Heart left ventricle (tissue), 13 donors: ENCODE measurements at regions not wholly inside any gene's neighbourhood (a gene's known extent, or its start where the extent isn't known, plus 50 kb on each side); places are given as distances from the start of the nearest gene placed in this dataset.

ENCODE experiments used
- POLR2A ChIP-seq, 2 donors: fragments of 450-650 bp; IDR thresholded peaks; one replicate each; pipeline ENCODE4 v1.6.1; 2017; ENCODE audit warnings: antibody characterized with exemption in 2 of 2, mild to moderate bottlenecking in 2 of 2, moderate library complexity in 2 of 2
- TF ChIP-seq, protein P1 (sequence below), 12 donors: fragments of 200-600 bp; sonication (generic) in 4 of 12; IDR thresholded peaks; one replicate each; pipeline versions ENCODE4 v1.5.0 to v1.8.0; 2018 to 2022; ENCODE audit warnings: antibody characterized with exemption in 12 of 12, mild to moderate bottlenecking in 5 of 12
- donor health status: ischemic (EF 13 %, LVEDD 7.1; RV severe dilation, severe dysfunction).
- donor health status: DM: no; HTN: yes; CAD: no.
- donor health status: DM: no; HTN: no; CAD: no.
- donor health status: ischemic (EF 25% LVEDD 6.9; RV normal size, moderate dysfunction).
- donor health status: ischemic (EF 25% LVEDD 5.7; RV mildly dilated, moderate dysfunction).
- donor health status: ischemic (EF 35%, LVEDD 5.7; RV mildly dilated, moderate dysfunction).
- donor health status: nonischemic (EF 11% LVEDD 7.7; RV severe dilation, severe dysfunction).
- donor health status: DM: yes; HTN: yes; CAD: no.
- donor health status: PGD.
- donor health status: ischemic (EF 29% LVEDD 5.4; RV normal size, mild dysfunction).
- donor health status: nonischemic (EF 23%, LVEDD 6.1; RV moderate dilation, normal function).

DNA sequence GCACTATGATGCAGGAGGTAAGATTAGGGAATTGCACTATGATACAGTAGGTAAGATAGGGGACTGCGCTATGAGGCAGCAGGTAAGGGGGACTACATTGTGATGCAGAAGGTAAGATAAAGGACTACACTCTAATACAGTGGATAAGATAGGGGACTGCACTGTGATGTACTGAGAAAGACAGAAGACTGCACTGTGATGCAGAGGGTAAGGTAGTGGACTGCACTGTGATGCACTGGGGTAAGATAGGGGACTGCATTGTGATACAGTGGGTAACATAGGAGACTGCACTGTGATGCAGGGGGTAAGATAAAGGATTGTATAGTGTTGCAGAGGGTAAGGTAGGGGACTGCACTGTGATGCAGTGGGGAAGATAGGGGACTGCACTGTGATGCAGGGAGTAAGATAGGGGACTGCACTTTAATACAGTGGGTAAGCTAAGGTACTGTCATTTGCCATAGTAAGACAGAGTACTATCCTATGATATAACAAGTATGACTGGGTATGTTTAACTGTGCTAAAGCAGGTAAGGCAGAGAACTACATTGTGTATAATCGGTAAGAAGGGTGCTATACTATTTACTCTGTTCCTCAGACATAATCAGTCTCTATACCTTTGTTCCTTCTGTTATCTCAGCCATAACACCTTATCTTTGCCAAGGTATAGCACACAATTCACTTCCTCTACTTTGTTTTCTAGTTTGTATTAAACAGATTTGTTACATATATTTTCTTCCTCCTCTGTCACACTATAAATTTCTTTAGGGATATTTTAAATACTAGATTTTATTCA, 208.5 kb downstream of the BARHL2 start:
- TF ChIP-seq, protein P1, sequence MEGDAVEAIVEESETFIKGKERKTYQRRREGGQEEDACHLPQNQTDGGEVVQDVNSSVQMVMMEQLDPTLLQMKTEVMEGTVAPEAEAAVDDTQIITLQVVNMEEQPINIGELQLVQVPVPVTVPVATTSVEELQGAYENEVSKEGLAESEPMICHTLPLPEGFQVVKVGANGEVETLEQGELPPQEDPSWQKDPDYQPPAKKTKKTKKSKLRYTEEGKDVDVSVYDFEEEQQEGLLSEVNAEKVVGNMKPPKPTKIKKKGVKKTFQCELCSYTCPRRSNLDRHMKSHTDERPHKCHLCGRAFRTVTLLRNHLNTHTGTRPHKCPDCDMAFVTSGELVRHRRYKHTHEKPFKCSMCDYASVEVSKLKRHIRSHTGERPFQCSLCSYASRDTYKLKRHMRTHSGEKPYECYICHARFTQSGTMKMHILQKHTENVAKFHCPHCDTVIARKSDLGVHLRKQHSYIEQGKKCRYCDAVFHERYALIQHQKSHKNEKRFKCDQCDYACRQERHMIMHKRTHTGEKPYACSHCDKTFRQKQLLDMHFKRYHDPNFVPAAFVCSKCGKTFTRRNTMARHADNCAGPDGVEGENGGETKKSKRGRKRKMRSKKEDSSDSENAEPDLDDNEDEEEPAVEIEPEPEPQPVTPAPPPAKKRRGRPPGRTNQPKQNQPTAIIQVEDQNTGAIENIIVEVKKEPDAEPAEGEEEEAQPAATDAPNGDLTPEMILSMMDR (IDR thresholded peaks at IDR 0.05), result no peak
- no peak for TF ChIP-seq POLR2A (IDR thresholded peaks at IDR 0.05)
